22Rv1 (cell line): ENCODE measurements at regions not wholly inside any gene's neighbourhood (a gene's known extent, or its start where the extent isn't known, plus 50 kb on each side); places are given as distances from the start of the nearest gene placed in this dataset.

Experiments
- ZFX ChIP-seq: fragments of 450-650 bp; IDR thresholded peaks from 2 replicates; pipeline ENCODE4 v1.6.1; 2017; ENCODE audit warnings: antibody characterized with exemption, borderline replicate concordance
- TF ChIP-seq, protein P1 (sequence below): fragments of 450-650 bp; IDR thresholded peaks from 2 replicates; pipeline ENCODE4 v1.5.1; 2017; ENCODE audit warnings: mild to moderate bottlenecking

DNA sequence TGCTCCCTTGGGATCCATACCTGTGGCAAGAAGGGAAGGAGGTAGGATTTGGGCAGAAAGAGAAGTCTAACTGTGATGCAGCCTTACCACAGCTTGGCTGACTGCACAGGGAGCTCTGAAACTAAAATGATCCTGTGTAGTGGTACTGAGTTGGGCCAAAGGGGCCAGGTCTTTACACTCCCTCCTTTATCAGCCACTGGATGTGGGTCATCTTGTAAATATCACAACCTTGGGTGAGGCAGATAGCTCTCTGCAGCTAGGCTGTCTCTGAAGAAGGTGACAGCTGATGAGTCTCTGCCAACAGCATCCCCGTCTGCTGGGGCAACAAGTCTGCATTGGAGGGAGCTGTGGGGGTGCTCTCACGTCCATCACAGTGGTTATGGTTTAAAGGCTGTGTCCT is 95.9 kb upstream of the CAND1 start:
- TF ChIP-seq, protein P1, sequence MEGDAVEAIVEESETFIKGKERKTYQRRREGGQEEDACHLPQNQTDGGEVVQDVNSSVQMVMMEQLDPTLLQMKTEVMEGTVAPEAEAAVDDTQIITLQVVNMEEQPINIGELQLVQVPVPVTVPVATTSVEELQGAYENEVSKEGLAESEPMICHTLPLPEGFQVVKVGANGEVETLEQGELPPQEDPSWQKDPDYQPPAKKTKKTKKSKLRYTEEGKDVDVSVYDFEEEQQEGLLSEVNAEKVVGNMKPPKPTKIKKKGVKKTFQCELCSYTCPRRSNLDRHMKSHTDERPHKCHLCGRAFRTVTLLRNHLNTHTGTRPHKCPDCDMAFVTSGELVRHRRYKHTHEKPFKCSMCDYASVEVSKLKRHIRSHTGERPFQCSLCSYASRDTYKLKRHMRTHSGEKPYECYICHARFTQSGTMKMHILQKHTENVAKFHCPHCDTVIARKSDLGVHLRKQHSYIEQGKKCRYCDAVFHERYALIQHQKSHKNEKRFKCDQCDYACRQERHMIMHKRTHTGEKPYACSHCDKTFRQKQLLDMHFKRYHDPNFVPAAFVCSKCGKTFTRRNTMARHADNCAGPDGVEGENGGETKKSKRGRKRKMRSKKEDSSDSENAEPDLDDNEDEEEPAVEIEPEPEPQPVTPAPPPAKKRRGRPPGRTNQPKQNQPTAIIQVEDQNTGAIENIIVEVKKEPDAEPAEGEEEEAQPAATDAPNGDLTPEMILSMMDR = no peak
- no peak for TF ChIP-seq ZFX
